ENCODE measurements at regions not wholly inside any gene's neighbourhood (a gene's known extent, or its start where the extent isn't known, plus 50 kb on each side); places are given as distances from the start of the nearest gene placed in this dataset.

DNA sequence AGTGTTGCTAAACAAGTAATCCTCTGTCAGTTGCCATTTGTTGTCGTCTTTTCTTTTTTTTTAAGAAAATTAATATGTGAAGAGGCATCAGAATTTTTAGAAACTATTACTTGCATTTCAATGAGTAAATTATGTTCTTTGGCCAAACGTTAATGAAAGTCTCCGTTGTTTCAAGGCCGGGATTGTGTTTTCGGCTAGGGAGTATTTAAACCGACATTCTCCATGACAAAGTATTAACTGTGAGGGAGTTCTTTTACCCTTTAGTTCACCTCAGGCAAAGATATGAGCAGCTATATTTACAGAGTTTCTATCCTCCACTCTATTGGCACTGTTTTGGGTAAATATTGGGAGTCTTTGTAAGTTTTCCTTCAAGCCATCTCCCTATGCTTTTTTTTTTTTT, 668.9 kb downstream of the METTL15 start:
- Mint-ChIP-seq H3K4me3 (ENCODE audit: low read depth, unreplicated experiment) (no peak overlapping the region), H3K27ac (ENCODE audit: unreplicated experiment) (no peak overlapping the region), H3K27me3 (ENCODE audit: unreplicated experiment) (no peaks in the 10 kb centered on the region), H3K4me1 (ENCODE audit: low read depth, unreplicated experiment) (no peaks in the 10 kb centered on the region), H3K36me3 (ENCODE audit: insufficient read depth, unreplicated experiment) (no peaks in the 10 kb centered on the region), H3K9me3 (ENCODE audit: low read depth, unreplicated experiment) (no peaks in the 10 kb centered on the region)
- DNase-seq = no peak
- CTCF ChIA-PET = interaction anchor here (0.7 kb wide), 1 partner anchor 1005 kb away, joined by 3 read pairs; no protein-coding TSS in a partner anchor
- BruUV-seq (replicated peaks) = no TSS peak
- intact Hi-C loops (cut with micrococcal nuclease; ENCODE audit: unreplicated experiment) = no loop called here
- TF ChIP-seq CTCF (IDR thresholded peaks at IDR 0.05; ENCODE audit: unreplicated experiment) = no peak

GRCh38 chr11:28773606-28774005, 665.4 kb downstream of the METTL15 start:
- CTCF ChIA-PET = no interaction called here
- no peak for TF ChIP-seq CTCF (IDR thresholded peaks at IDR 0.05; ENCODE audit: unreplicated experiment)
- peaks cover 35% of the 10 kb centered on the region for H3K4me1 Mint-ChIP-seq (ENCODE audit: low read depth, unreplicated experiment)
- H3K36me3 Mint-ChIP-seq (ENCODE audit: insufficient read depth, unreplicated experiment) = no peaks in the 10 kb centered on the region
- H3K27ac Mint-ChIP-seq (ENCODE audit: unreplicated experiment) = no peak overlapping the region
- no peak for DNase-seq
- no TSS peak for BruUV-seq (replicated peaks)
- no peaks in the 10 kb centered on the region for H3K27me3 Mint-ChIP-seq (ENCODE audit: unreplicated experiment)
- peaks cover 9% of the 10 kb centered on the region for H3K9me3 Mint-ChIP-seq (ENCODE audit: low read depth, unreplicated experiment)
- intact Hi-C loops (cut with micrococcal nuclease; ENCODE audit: unreplicated experiment) = no loop called here
- H3K4me3 Mint-ChIP-seq (ENCODE audit: low read depth, unreplicated experiment) = no peak overlapping the region

DNA sequence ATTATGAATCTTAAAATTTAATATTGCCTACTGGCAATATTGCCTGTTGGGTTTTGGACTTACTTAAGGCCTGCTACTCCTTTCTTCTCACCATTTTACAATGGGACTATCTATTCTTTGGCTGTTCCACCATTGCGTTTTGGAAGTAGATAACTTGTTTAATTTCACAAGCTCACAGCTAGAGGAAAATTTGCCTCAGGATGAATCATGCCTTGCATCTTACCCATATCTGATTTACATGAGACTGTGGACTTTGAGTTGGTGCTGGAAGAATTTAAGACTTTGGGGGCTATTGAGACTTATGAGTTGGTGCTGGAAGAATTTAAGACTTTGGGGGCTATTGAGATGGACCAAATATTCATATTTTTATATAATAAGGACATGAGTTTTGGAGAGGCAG, 662.6 kb downstream of the METTL15 start:
- DNase-seq = no peak
- H3K4me3 Mint-ChIP-seq (ENCODE audit: low read depth, unreplicated experiment) = no peak overlapping the region
- no peak for TF ChIP-seq CTCF (IDR thresholded peaks at IDR 0.05; ENCODE audit: unreplicated experiment)
- H3K36me3 Mint-ChIP-seq (ENCODE audit: insufficient read depth, unreplicated experiment) = peaks cover 4% of the 10 kb centered on the region
- peaks cover 13% of the 10 kb centered on the region for H3K9me3 Mint-ChIP-seq (ENCODE audit: low read depth, unreplicated experiment)
- H3K4me1 Mint-ChIP-seq (ENCODE audit: low read depth, unreplicated experiment) = peaks cover 50% of the 10 kb centered on the region
- H3K27me3 Mint-ChIP-seq (ENCODE audit: unreplicated experiment) = no peaks in the 10 kb centered on the region
- intact Hi-C loops (cut with micrococcal nuclease; ENCODE audit: unreplicated experiment) = no loop called here
- no peak overlapping the region for H3K27ac Mint-ChIP-seq (ENCODE audit: unreplicated experiment)
- BruUV-seq (replicated peaks) = no TSS peak
- CTCF ChIA-PET = interaction anchor here (0.7 kb wide), 1 partner anchor 63 kb away, joined by 3 read pairs; no protein-coding TSS in a partner anchor

GRCh38 chr11:28767574-28767973, 659.4 kb downstream of the METTL15 start:
- Mint-ChIP-seq H3K27me3 (ENCODE audit: unreplicated experiment) (no peaks in the 10 kb centered on the region), H3K27ac (ENCODE audit: unreplicated experiment) (peak overlapping the region; percentile 31), H3K4me1 (ENCODE audit: low read depth, unreplicated experiment) (peaks cover 81% of the 10 kb centered on the region), H3K4me3 (ENCODE audit: low read depth, unreplicated experiment) (no peak overlapping the region), H3K9me3 (ENCODE audit: low read depth, unreplicated experiment) (peaks cover 13% of the 10 kb centered on the region), H3K36me3 (ENCODE audit: insufficient read depth, unreplicated experiment) (peaks cover 4% of the 10 kb centered on the region)
- CTCF ChIA-PET = no interaction called here
- BruUV-seq (replicated peaks) = no TSS peak
- intact Hi-C loops (cut with micrococcal nuclease; ENCODE audit: unreplicated experiment) = no loop called here
- no peak for DNase-seq
- TF ChIP-seq CTCF (IDR thresholded peaks at IDR 0.05; ENCODE audit: unreplicated experiment) = no peak

Measured in Calu3 (cell line).